ENCODE measurements at regions not wholly inside any gene's neighbourhood (a gene's known extent, or its start where the extent isn't known, plus 50 kb on each side); places are given as distances from the start of the nearest gene placed in this dataset.

GRCh38 chrX:51798701-51799100 is 55.5 kb downstream of the GSPT2 start:
- Mint-ChIP-seq H3K4me1 (ENCODE audit: low read depth) (peaks cover 5% of the 10 kb centered on the region), H3K36me3 (no peaks in the 10 kb centered on the region), H3K27ac (no peak overlapping the region), H3K9me3 (ENCODE audit: low read depth) (no peaks in the 10 kb centered on the region), H3K4me3 (no peak overlapping the region), H3K27me3 (no peaks in the 10 kb centered on the region)

- Mint-ChIP-seq H3K4me1 (ENCODE audit: low read depth) (peaks cover 30% of the 10 kb centered on the region), H3K9me3 (ENCODE audit: low read depth) (no peaks in the 10 kb centered on the region), H3K36me3 (peaks cover 3% of the 10 kb centered on the region), H3K4me3 (peak overlapping the region; percentile 92), H3K27me3 (no peaks in the 10 kb centered on the region), H3K27ac (peak overlapping the region; percentile 87)
Measured at GRCh38 chrX:51802917-51803688, 59.9 kb downstream of the GSPT2 start.

GRCh38 chrX:51803833-51804232 is 60.6 kb downstream of the GSPT2 start:
- H3K9me3 Mint-ChIP-seq (ENCODE audit: low read depth): no peaks in the 10 kb centered on the region
- peak overlapping the region; percentile 92 for H3K4me3 Mint-ChIP-seq
- H3K36me3 Mint-ChIP-seq: peaks cover 3% of the 10 kb centered on the region
- peaks cover 30% of the 10 kb centered on the region for H3K4me1 Mint-ChIP-seq (ENCODE audit: low read depth)
- H3K27me3 Mint-ChIP-seq: no peaks in the 10 kb centered on the region
- no peak overlapping the region for H3K27ac Mint-ChIP-seq

- peaks cover 3% of the 10 kb centered on the region for H3K36me3 Mint-ChIP-seq
- no peaks in the 10 kb centered on the region for H3K27me3 Mint-ChIP-seq
- no peak overlapping the region for H3K27ac Mint-ChIP-seq
- H3K9me3 Mint-ChIP-seq (ENCODE audit: low read depth): no peaks in the 10 kb centered on the region
- H3K4me3 Mint-ChIP-seq: peak overlapping the region; percentile 32
- H3K4me1 Mint-ChIP-seq (ENCODE audit: low read depth): peaks cover 34% of the 10 kb centered on the region
Measured at GRCh38 chrX:51804741-51805140, 61.5 kb downstream of the GSPT2 start.

GRCh38 chrX:51813886-51814460 is 70.7 kb downstream of the GSPT2 start:
- H3K4me1 Mint-ChIP-seq (ENCODE audit: low read depth): peaks cover 35% of the 10 kb centered on the region

GRCh38 chrX:51824061-51824460 is 69.4 kb upstream of the MAGED1 start:
- H3K4me3 Mint-ChIP-seq: no peak overlapping the region
- no peak overlapping the region for H3K27ac Mint-ChIP-seq
- H3K27me3 Mint-ChIP-seq: no peaks in the 10 kb centered on the region
- H3K9me3 Mint-ChIP-seq (ENCODE audit: low read depth): no peaks in the 10 kb centered on the region
- H3K36me3 Mint-ChIP-seq: peaks cover 2% of the 10 kb centered on the region
- peaks cover 73% of the 10 kb centered on the region for H3K4me1 Mint-ChIP-seq (ENCODE audit: low read depth)

More at GRCh38 chrX:51813886-51814460, 70.7 kb downstream of the GSPT2 start:
- Mint-ChIP-seq H3K27ac (no peak overlapping the region), H3K36me3 (peaks cover 9% of the 10 kb centered on the region), H3K27me3 (no peaks in the 10 kb centered on the region), H3K4me3 (no peak overlapping the region), H3K9me3 (ENCODE audit: low read depth) (no peaks in the 10 kb centered on the region)

GRCh38 chrX:51825436-51825835 is 68.0 kb upstream of the MAGED1 start:
- no peaks in the 10 kb centered on the region for H3K27me3 Mint-ChIP-seq
- no peaks in the 10 kb centered on the region for H3K9me3 Mint-ChIP-seq (ENCODE audit: low read depth)
- H3K4me3 Mint-ChIP-seq: no peak overlapping the region
- H3K36me3 Mint-ChIP-seq: no peaks in the 10 kb centered on the region
- H3K27ac Mint-ChIP-seq: peak overlapping the region; percentile 41
- peaks cover 67% of the 10 kb centered on the region for H3K4me1 Mint-ChIP-seq (ENCODE audit: low read depth)

- H3K4me3 Mint-ChIP-seq: no peak overlapping the region
- H3K27me3 Mint-ChIP-seq: no peaks in the 10 kb centered on the region
- no peaks in the 10 kb centered on the region for H3K9me3 Mint-ChIP-seq (ENCODE audit: low read depth)
- peaks cover 23% of the 10 kb centered on the region for H3K4me1 Mint-ChIP-seq (ENCODE audit: low read depth)
- H3K27ac Mint-ChIP-seq: no peak overlapping the region
- peaks cover 3% of the 10 kb centered on the region for H3K36me3 Mint-ChIP-seq
Measured at GRCh38 chrX:51834076-51834475, 59.3 kb upstream of the MAGED1 start.

GRCh38 chrX:51836823-51837222 is 56.6 kb upstream of the MAGED1 start:
- Mint-ChIP-seq H3K4me3 (no peak overlapping the region), H3K4me1 (ENCODE audit: low read depth) (peaks cover 21% of the 10 kb centered on the region), H3K9me3 (ENCODE audit: low read depth) (no peaks in the 10 kb centered on the region), H3K27me3 (no peaks in the 10 kb centered on the region), H3K27ac (no peak overlapping the region), H3K36me3 (peaks cover 5% of the 10 kb centered on the region)

GRCh38 chrX:51837451-51837850 is 56.0 kb upstream of the MAGED1 start:
- no peaks in the 10 kb centered on the region for H3K9me3 Mint-ChIP-seq (ENCODE audit: low read depth)
- no peak overlapping the region for H3K27ac Mint-ChIP-seq
- H3K4me3 Mint-ChIP-seq: no peak overlapping the region
- H3K36me3 Mint-ChIP-seq: peaks cover 2% of the 10 kb centered on the region
- no peaks in the 10 kb centered on the region for H3K27me3 Mint-ChIP-seq
- H3K4me1 Mint-ChIP-seq (ENCODE audit: low read depth): peaks cover 20% of the 10 kb centered on the region

- peaks cover 18% of the 10 kb centered on the region for H3K4me1 Mint-ChIP-seq (ENCODE audit: low read depth)
- H3K4me3 Mint-ChIP-seq: no peak overlapping the region
- H3K9me3 Mint-ChIP-seq (ENCODE audit: low read depth): no peaks in the 10 kb centered on the region
- no peak overlapping the region for H3K27ac Mint-ChIP-seq
- H3K36me3 Mint-ChIP-seq: peaks cover 2% of the 10 kb centered on the region
- no peaks in the 10 kb centered on the region for H3K27me3 Mint-ChIP-seq
Measured at GRCh38 chrX:51837921-51838320, 55.5 kb upstream of the MAGED1 start.
